ENCODE measurements at regions not wholly inside any gene's neighbourhood (a gene's known extent, or its start where the extent isn't known, plus 50 kb on each side); places are given as distances from the start of the nearest gene placed in this dataset.
"Not testable (repeated sequence)": the region's sequence is repeated elsewhere in the genome, so short reads cannot be mapped to it uniquely, and the experiment has no call there.

GRCh38 chr5:1608336-1608735 lies 84.6 kb upstream of the LPCAT1 start:
- H2AFZ ChIP-seq (ENCODE audit: low read length); in situ Hi-C loops (cut with HindIII; ENCODE audit: extremely low pct_ligation_motif_present, low pct_unique_long_range_greater_than_20kb); H3K4me2 ChIP-seq (ENCODE audit: low read depth, low read length); intact Hi-C loops (cut with micrococcal nuclease; ENCODE audit: unreplicated experiment); H3K9ac ChIP-seq (ENCODE audit: insufficient read depth, low read depth, low read length); BruUV-seq (replicated peaks); H3K79me2 ChIP-seq (ENCODE audit: insufficient read depth, low read length); ATAC-seq; H4K20me1 ChIP-seq (ENCODE audit: insufficient read depth, low read length); CTCF ChIA-PET (ENCODE audit: low intra/inter-chr PET ratio, low total read pairs); POLR2A ChIA-PET; DNase-seq (ENCODE audit: low spot score); H3K27me3 ChIP-seq (ENCODE audit: control insufficient read depth in 1 of 2, insufficient read depth in 2 of 2, low read length in 2 of 2); H3K4me3 ChIP-seq (replicated peaks in 1 of 3; ENCODE audit: insufficient read depth in 1 of 3, low read depth in 2 of 3, low read length in 3 of 3); H3K4me1 ChIP-seq (ENCODE audit: insufficient read depth, low read length); H3K36me3 ChIP-seq (replicated peaks in 1 of 2; ENCODE audit: control insufficient read depth in 1 of 2, insufficient read depth in 2 of 2, low read length in 2 of 2); H3K9me3 ChIP-seq (ENCODE audit: low read length); FAIRE-seq; H3K27ac ChIP-seq (ENCODE audit: extremely low read length, insufficient read depth, low read length): not testable (repeated sequence)
- 89% methylated on average over 11 of the region's 15 CpGs for WGBS (ENCODE audit: low lambda C conversion rate)

- H3K4me2 ChIP-seq (ENCODE audit: low read depth, low read length); H3K79me2 ChIP-seq (ENCODE audit: insufficient read depth, low read length); H3K27ac ChIP-seq (ENCODE audit: extremely low read length, insufficient read depth, low read length); H3K9ac ChIP-seq (ENCODE audit: insufficient read depth, low read depth, low read length); in situ Hi-C loops (cut with HindIII; ENCODE audit: extremely low pct_ligation_motif_present, low pct_unique_long_range_greater_than_20kb); H4K20me1 ChIP-seq (ENCODE audit: insufficient read depth, low read length); H2AFZ ChIP-seq (ENCODE audit: low read length); H3K9me3 ChIP-seq (ENCODE audit: low read length); H3K27me3 ChIP-seq (ENCODE audit: control insufficient read depth in 1 of 2, insufficient read depth in 2 of 2, low read length in 2 of 2); FAIRE-seq; CTCF ChIA-PET (ENCODE audit: low intra/inter-chr PET ratio, low total read pairs); H3K36me3 ChIP-seq (replicated peaks in 1 of 2; ENCODE audit: control insufficient read depth in 1 of 2, insufficient read depth in 2 of 2, low read length in 2 of 2); intact Hi-C loops (cut with micrococcal nuclease; ENCODE audit: unreplicated experiment); BruUV-seq (replicated peaks); H3K4me3 ChIP-seq (replicated peaks in 1 of 3; ENCODE audit: insufficient read depth in 1 of 3, low read depth in 2 of 3, low read length in 3 of 3); ATAC-seq; DNase-seq (ENCODE audit: low spot score); H3K4me1 ChIP-seq (ENCODE audit: insufficient read depth, low read length): not testable (repeated sequence)
- 94% methylated on average over 6 of the region's 9 CpGs for WGBS (ENCODE audit: low lambda C conversion rate)
- POLR2A ChIA-PET, result interaction anchor here (0.6 kb wide), 1 partner anchor 429 kb away, joined by 3 read pairs; no protein-coding TSS in a partner anchor
These were observed 83.2 kb upstream of the LPCAT1 start for GRCh38 chr5:1606951-1607350.

DNA sequence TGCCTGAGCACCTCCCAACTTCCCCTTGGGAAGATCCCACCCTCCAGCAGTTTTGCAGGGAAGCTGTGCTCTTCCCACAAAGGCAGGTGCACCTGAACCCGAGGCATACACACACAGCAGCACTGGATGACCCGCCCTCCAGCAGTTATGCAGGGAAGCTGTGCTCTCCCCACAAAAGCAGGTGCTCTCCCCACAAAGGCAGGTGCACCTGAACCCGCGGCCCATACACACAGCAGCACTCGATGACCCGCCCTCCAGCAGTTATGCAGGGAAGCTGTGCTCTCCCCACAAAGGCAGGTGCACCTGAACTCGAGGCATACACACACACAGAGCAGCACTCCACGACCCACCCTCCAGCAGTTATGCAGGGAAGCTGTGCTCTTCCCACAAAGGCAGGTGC lies 80.2 kb upstream of the LPCAT1 start:
- H3K4me2 ChIP-seq (ENCODE audit: low read depth, low read length); H3K27ac ChIP-seq (ENCODE audit: extremely low read length, insufficient read depth, low read length); BruUV-seq (replicated peaks); FAIRE-seq; CTCF ChIA-PET (ENCODE audit: low intra/inter-chr PET ratio, low total read pairs); H3K9ac ChIP-seq (ENCODE audit: insufficient read depth, low read depth, low read length); H2AFZ ChIP-seq (ENCODE audit: low read length); intact Hi-C loops (cut with micrococcal nuclease; ENCODE audit: unreplicated experiment); H3K27me3 ChIP-seq (ENCODE audit: control insufficient read depth in 1 of 2, insufficient read depth in 2 of 2, low read length in 2 of 2); DNase-seq (ENCODE audit: low spot score); H3K4me3 ChIP-seq (replicated peaks in 1 of 3; ENCODE audit: insufficient read depth in 1 of 3, low read depth in 2 of 3, low read length in 3 of 3); H3K9me3 ChIP-seq (ENCODE audit: low read length); in situ Hi-C loops (cut with HindIII; ENCODE audit: extremely low pct_ligation_motif_present, low pct_unique_long_range_greater_than_20kb); H4K20me1 ChIP-seq (ENCODE audit: insufficient read depth, low read length); H3K79me2 ChIP-seq (ENCODE audit: insufficient read depth, low read length); POLR2A ChIA-PET; H3K4me1 ChIP-seq (ENCODE audit: insufficient read depth, low read length); ATAC-seq; H3K36me3 ChIP-seq (replicated peaks in 1 of 2; ENCODE audit: control insufficient read depth in 1 of 2, insufficient read depth in 2 of 2, low read length in 2 of 2): not testable (repeated sequence)
- 84% methylated on average over 4 of the region's 8 CpGs for WGBS (ENCODE audit: low lambda C conversion rate)

Measured in HepG2 (cell line).